HEK293 (cell line): ENCODE measurements at regions not wholly inside any gene's neighbourhood (a gene's known extent, or its start where the extent isn't known, plus 50 kb on each side); places are given as distances from the start of the nearest gene placed in this dataset.

Experiments used
- CTCF ChIA-PET: fragments of 350-600 bp; formaldehyde crosslinking; extraction: SDS; loops from one replicate; lab custom pipeline; 2021; ENCODE audit warnings: antibody characterized with exemption; lab: Yijun Ruan, JAX
- POLR2A ChIA-PET: fragments of 300-600 bp; formaldehyde crosslinking; extraction: SDS; loops from one replicate; lab custom pipeline; 2020; ENCODE audit warnings: antibody characterized with exemption, inconsistent platforms; lab: Yijun Ruan, JAX
- H3K27ac ChIP-seq: fragments of 200-500 bp; sonication (Bioruptor generic); 2 replicates; pipeline ENCODE4 v1.5.1; 2014; ENCODE audit warnings: low read depth, low read length, control low read depth, inconsistent platforms; ENCODE audit errors: extremely low read depth
- H3K36me3 ChIP-seq, 2 experiments: fragments of 200-500 bp in 1 of 2; sonication (Bioruptor generic) in 1 of 2; 1 replicate in 1 of 2; 2 replicates in 1 of 2; pipeline ENCODE4 v1.5.1; 2014 to 2017; ENCODE audit warnings: inconsistent platforms in 2 of 2, low read length in 2 of 2; ENCODE audit not compliant: control insufficient read depth in 2 of 2, insufficient read depth in 1 of 2
- H3K4me1 ChIP-seq: fragments of 200-500 bp; sonication (Bioruptor generic); 2 replicates; pipeline ENCODE4 v1.5.1; 2014; ENCODE audit warnings: mild to moderate bottlenecking, low read length, inconsistent platforms; ENCODE audit not compliant: control insufficient read depth, insufficient read depth
- H3K4me3 ChIP-seq: 2 replicates; pipeline ENCODE4 v1.5.1; 2011; ENCODE audit warnings: low read depth, mild to moderate bottlenecking, control low read depth, low read length, moderate library complexity
- H3K9me3 ChIP-seq: fragments of 200-500 bp; sonication (Bioruptor generic); 2 replicates; pipeline ENCODE4 v1.5.1; 2014; ENCODE audit warnings: low read depth, low read length, inconsistent platforms; ENCODE audit not compliant: control insufficient read depth, insufficient read depth
- FEZF1 ChIP-seq: fragments of 450-650 bp; formaldehyde crosslinking; IDR thresholded peaks from 2 replicates; pipeline ENCODE4 v1.5.1; 2016; ENCODE audit warnings: missing biosample characterization, missing genetic modification characterization
- GLI2 ChIP-seq: fragments of 450-650 bp; formaldehyde crosslinking; IDR thresholded peaks from 2 replicates; pipeline ENCODE4; 2017; ENCODE audit warnings: missing biosample characterization, missing genetic modification characterization, low read depth, borderline replicate concordance
- MZF1 ChIP-seq: fragments of 450-650 bp; formaldehyde crosslinking; IDR thresholded peaks from 2 replicates; pipeline ENCODE4 v1.5.1; 2017; ENCODE audit warnings: missing biosample characterization, missing genetic modification characterization, borderline replicate concordance
- OSR2 ChIP-seq: fragments of 450-650 bp; formaldehyde crosslinking; IDR thresholded peaks from 2 replicates; pipeline ENCODE4 v1.5.1; 2016; ENCODE audit warnings: missing biosample characterization, missing genetic modification characterization
- SCRT1 ChIP-seq: fragments of 450-650 bp; formaldehyde crosslinking; IDR thresholded peaks from 2 replicates; pipeline ENCODE4 v1.5.1; 2016; ENCODE audit warnings: missing biosample characterization, missing genetic modification characterization, borderline replicate concordance
- SCRT2 ChIP-seq: fragments of 450-650 bp; formaldehyde crosslinking; IDR thresholded peaks from 2 replicates; pipeline ENCODE4 v1.5.1; 2016; ENCODE audit warnings: missing biosample characterization, missing genetic modification characterization
- SP7 ChIP-seq: fragments of 450-650 bp; formaldehyde crosslinking; IDR thresholded peaks from 2 replicates; pipeline ENCODE4 v1.5.1; 2016; ENCODE audit warnings: missing biosample characterization, missing genetic modification characterization
- TCF7L2 ChIP-seq: IDR thresholded peaks from 2 replicates; pipeline ENCODE4 v1.6.1; 2011; ENCODE audit warnings: low read depth, mild to moderate bottlenecking, inconsistent platforms, low read length, moderate library complexity, borderline replicate concordance
- ZFP41 ChIP-seq: fragments of 450-650 bp; formaldehyde crosslinking; IDR thresholded peaks from 2 replicates; pipeline ENCODE4 v1.5.1; 2016; ENCODE audit warnings: missing biosample characterization, missing genetic modification characterization, borderline replicate concordance
- ZNF10 ChIP-seq: fragments of 450-650 bp; formaldehyde crosslinking; IDR thresholded peaks from 2 replicates; pipeline ENCODE4 v1.5.1; 2017; ENCODE audit warnings: missing biosample characterization, missing genetic modification characterization
- ZNF132 ChIP-seq: fragments of 450-650 bp; formaldehyde crosslinking; IDR thresholded peaks from 2 replicates; pipeline ENCODE4 v1.5.1; 2017; ENCODE audit warnings: missing biosample characterization, missing genetic modification characterization, borderline replicate concordance
- ZNF133 ChIP-seq: fragments of 450-650 bp; formaldehyde crosslinking; IDR thresholded peaks from 2 replicates; pipeline ENCODE4 v1.5.1; 2016; ENCODE audit warnings: missing biosample characterization, missing genetic modification characterization
- ZNF266 ChIP-seq: fragments of 450-650 bp; formaldehyde crosslinking; IDR thresholded peaks from 2 replicates; pipeline ENCODE4 v1.5.1; 2016; ENCODE audit warnings: missing biosample characterization, missing genetic modification characterization, low read depth
- ZNF292 ChIP-seq: fragments of 450-650 bp; formaldehyde crosslinking; IDR thresholded peaks from 2 replicates; pipeline ENCODE4 v1.5.1; 2016; ENCODE audit warnings: low read depth, missing biosample characterization, missing genetic modification characterization, borderline replicate concordance
- ZNF391 ChIP-seq: fragments of 450-650 bp; formaldehyde crosslinking; IDR thresholded peaks from 2 replicates; pipeline ENCODE4 v1.5.1; 2016; ENCODE audit warnings: low read depth, missing biosample characterization, missing genetic modification characterization, borderline replicate concordance
- ZNF404 ChIP-seq: fragments of 450-650 bp; formaldehyde crosslinking; IDR thresholded peaks from 2 replicates; pipeline ENCODE4 v1.5.1; 2017; ENCODE audit warnings: missing biosample characterization, missing genetic modification characterization
- ZNF449 ChIP-seq: fragments of 450-650 bp; formaldehyde crosslinking; IDR thresholded peaks from 2 replicates; pipeline ENCODE4 v1.5.1; 2017; ENCODE audit warnings: missing biosample characterization, mild to moderate bottlenecking, missing genetic modification characterization, moderate library complexity
- ZNF510 ChIP-seq: fragments of 450-650 bp; formaldehyde crosslinking; IDR thresholded peaks from 2 replicates; pipeline ENCODE4 v1.5.1; 2018; ENCODE audit warnings: mild to moderate bottlenecking, missing genetic modification characterization, missing biosample characterization; ENCODE audit not compliant: insufficient replicate concordance
- ZNF529 ChIP-seq: fragments of 450-650 bp; formaldehyde crosslinking; IDR thresholded peaks from 2 replicates; pipeline ENCODE4 v1.5.1; 2017; ENCODE audit warnings: missing genetic modification characterization, missing biosample characterization; ENCODE audit not compliant: insufficient replicate concordance
- ZNF544 ChIP-seq: fragments of 450-650 bp; formaldehyde crosslinking; IDR thresholded peaks from 2 replicates; pipeline ENCODE4 v1.5.0; 2017; ENCODE audit warnings: missing biosample characterization, missing genetic modification characterization
- ZNF555 ChIP-seq: fragments of 450-650 bp; formaldehyde crosslinking; conservative IDR thresholded peaks from 2 replicates; pipeline ENCODE4 v1.5.1; 2017; ENCODE audit warnings: missing biosample characterization, mild to moderate bottlenecking, missing genetic modification characterization, inconsistent platforms
- ZNF558 ChIP-seq: fragments of 450-650 bp; formaldehyde crosslinking; IDR thresholded peaks from 2 replicates; pipeline ENCODE4 v1.5.1; 2016; ENCODE audit warnings: missing biosample characterization, missing genetic modification characterization
- ZNF664 ChIP-seq: fragments of 450-650 bp; formaldehyde crosslinking; IDR thresholded peaks from 2 replicates; pipeline ENCODE4 v1.5.1; 2016; ENCODE audit warnings: missing biosample characterization, missing genetic modification characterization
- ZNF707 ChIP-seq: fragments of 450-650 bp; formaldehyde crosslinking; IDR thresholded peaks from 2 replicates; pipeline ENCODE4 v1.5.1; 2016; ENCODE audit warnings: missing biosample characterization, missing genetic modification characterization
- ZNF76 ChIP-seq: fragments of 450-650 bp; formaldehyde crosslinking; IDR thresholded peaks from 2 replicates; pipeline ENCODE4; 2016; ENCODE audit warnings: low read depth, missing biosample characterization, missing genetic modification characterization, borderline replicate concordance
- TF ChIP-seq, protein P1 (sequence below): fragments of 450-650 bp; formaldehyde crosslinking; IDR thresholded peaks from 2 replicates; pipeline ENCODE4 v1.5.1; 2016; ENCODE audit warnings: missing biosample characterization, missing genetic modification characterization

DNA sequence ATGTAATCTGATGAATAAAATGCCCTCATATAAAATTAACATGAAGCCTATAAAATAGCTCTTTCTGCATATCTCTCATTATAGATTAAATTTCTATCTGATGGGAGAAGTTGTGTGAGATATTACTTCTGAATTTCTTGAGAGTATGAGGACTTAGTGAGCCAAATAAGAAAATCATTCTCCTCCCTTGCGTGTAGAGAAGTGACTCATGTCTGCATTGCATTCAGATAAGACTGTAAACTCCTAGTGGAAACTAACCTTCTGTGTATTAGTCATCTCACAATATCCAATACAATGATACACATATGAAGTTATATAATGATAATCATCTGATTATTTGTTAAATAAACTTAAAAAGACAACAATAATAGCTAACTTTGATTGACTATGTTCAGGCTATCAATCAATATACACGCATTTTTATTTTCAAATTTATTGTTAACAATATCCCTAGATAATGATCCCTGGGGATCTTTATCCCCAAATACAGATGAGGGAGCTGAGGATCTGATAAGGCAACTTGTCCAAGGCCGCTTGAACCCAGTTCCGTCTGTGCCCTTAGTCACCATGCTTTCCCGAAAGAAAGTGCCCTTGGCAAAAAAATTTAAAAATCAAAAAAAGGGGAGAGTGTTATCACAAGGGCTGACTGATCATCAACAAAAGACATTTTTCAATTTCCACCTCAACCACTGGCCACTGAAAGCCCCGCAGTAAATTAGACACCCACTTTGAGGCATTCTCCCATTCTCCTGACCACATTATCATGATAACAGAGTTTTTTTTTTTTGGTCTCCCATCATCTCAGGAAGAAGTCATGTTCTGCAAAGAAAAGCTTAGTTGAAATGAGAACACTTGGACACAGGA is 189.2 kb upstream of the RASSF8 start:
- Histone ChIP-seq H3K27ac (no peak overlapping the region), H3K4me1 (peaks cover 6% of the 10 kb centered on the region), H3K36me3 (no peaks in the 10 kb centered on the region), H3K9me3 (no peaks in the 10 kb centered on the region), H3K4me3 (no peak overlapping the region)
- CTCF ChIA-PET, result interaction anchor here (0.6 to 1.3 kb wide), 5 partner anchors 10 to 873 kb away, joined by 3 to 4 read pairs (median 3); no protein-coding TSS in a partner anchor
- TF ChIP-seq ZNF404 (tag by site-specific recombination) (no peak), ZNF664 (peak; percentile 62; the same call in 1 of the 2 replicates), ZFP41 (no peak), MZF1 (tag by site-specific recombination) (peak; percentile 39; the same call in 1 of the 2 replicates), SCRT1 (tag by site-specific recombination) (no peak), ZNF707 (tag by site-specific recombination) (no peak), ZNF266 (tag by site-specific recombination) (no peak)
- POLR2A ChIA-PET, result no interaction called here

- Histone ChIP-seq H3K4me1 (peaks cover 3% of the 10 kb centered on the region), H3K4me3 (no peak overlapping the region), H3K9me3 (no peaks in the 10 kb centered on the region), H3K36me3 (no peaks in the 10 kb centered on the region), H3K27ac (no peak overlapping the region)
- POLR2A ChIA-PET, result no interaction called here
- TF ChIP-seq ZNF529 (tag by site-specific recombination) (no peak), ZNF544 (no peak), SP7 (tag by site-specific recombination) (no peak)
- CTCF ChIA-PET, result interaction anchor here (0.6 kb wide), 1 partner anchor 235 kb away, joined by 5 read pairs; no protein-coding TSS in a partner anchor
These were observed 187.4 kb upstream of the RASSF8 start for GRCh38 chr12:25771041-25771440.

DNA sequence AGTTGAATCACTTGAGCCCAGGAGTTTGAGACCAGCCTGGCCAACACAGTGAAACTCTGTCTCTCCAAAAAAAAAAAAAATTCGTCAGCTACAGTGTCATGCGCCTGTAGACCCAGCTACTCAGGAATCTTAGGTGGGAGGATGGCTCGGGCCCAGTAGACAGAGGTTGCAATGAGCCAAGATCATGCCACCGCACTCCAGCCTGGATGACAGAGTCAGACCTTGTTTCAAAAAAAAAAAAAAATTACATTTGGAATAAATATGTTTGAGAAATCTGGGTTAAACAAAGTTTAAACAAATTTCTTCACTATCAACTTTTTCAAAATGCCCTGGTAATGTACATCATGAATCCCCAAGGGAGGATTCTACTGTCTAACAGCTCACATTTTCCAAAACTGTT is 187.0 kb upstream of the RASSF8 start:
- no peak for TF ChIP-seq ZNF133
- Histone ChIP-seq H3K9me3 (no peaks in the 10 kb centered on the region), H3K4me1 (peaks cover 7% of the 10 kb centered on the region), H3K4me3 (no peak overlapping the region), H3K36me3 (no peaks in the 10 kb centered on the region), H3K27ac (no peak overlapping the region)
- POLR2A ChIA-PET, result no interaction called here
- CTCF ChIA-PET, result no interaction called here

- Histone ChIP-seq H3K4me3 (no peak overlapping the region), H3K4me1 (peaks cover 7% of the 10 kb centered on the region), H3K9me3 (no peaks in the 10 kb centered on the region), H3K36me3 (no peaks in the 10 kb centered on the region), H3K27ac (no peak overlapping the region)
- ChIA-PET POLR2A (no interaction called here), CTCF (interaction anchor here (0.6 kb wide), 1 partner anchor 247 kb away, joined by 3 read pairs; no protein-coding TSS in a partner anchor)
- TF ChIP-seq TCF7L2, result peak; percentile 35; the same call in 1 of the 2 replicates
- TF ChIP-seq SCRT2 (tag by site-specific recombination), result no peak
- TF ChIP-seq ZNF558 (tag by site-specific recombination), result no peak
- TF ChIP-seq ZNF76, result no peak
- peak; percentile 95 for TF ChIP-seq ZNF449
- no peak for TF ChIP-seq ZNF292 (tag by site-specific recombination)
- TF ChIP-seq ZNF510, result no peak
- no peak for TF ChIP-seq ZNF544
- no peak for TF ChIP-seq ZNF10 (tag by site-specific recombination)
- no peak for TF ChIP-seq ZNF132 (tag by site-specific recombination)
- TF ChIP-seq FEZF1 (tag by site-specific recombination), result peak; percentile 56; the same call in 1 of the 2 replicates
- TF ChIP-seq GLI2 (tag by site-specific recombination), result no peak
- TF ChIP-seq, protein P1, sequence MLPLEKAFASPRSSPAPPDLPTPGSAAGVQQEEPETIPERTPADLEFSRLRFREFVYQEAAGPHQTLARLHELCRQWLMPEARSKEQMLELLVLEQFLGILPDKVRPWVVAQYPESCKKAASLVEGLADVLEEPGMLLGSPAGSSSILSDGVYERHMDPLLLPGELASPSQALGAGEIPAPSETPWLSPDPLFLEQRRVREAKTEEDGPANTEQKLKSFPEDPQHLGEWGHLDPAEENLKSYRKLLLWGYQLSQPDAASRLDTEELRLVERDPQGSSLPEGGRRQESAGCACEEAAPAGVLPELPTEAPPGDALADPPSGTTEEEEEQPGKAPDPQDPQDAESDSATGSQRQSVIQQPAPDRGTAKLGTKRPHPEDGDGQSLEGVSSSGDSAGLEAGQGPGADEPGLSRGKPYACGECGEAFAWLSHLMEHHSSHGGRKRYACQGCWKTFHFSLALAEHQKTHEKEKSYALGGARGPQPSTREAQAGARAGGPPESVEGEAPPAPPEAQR (tag by site-specific recombination), result no peak
- no peak for TF ChIP-seq ZNF555
- TF ChIP-seq OSR2 (tag by site-specific recombination), result peak; percentile 95
- no peak for TF ChIP-seq ZNF391
These were observed 182.5 kb upstream of the RASSF8 start for GRCh38 chr12:25775968-25776367.
